Thyroid gland (tissue), 4 donors: ENCODE measurements at regions not wholly inside any gene's neighbourhood (a gene's known extent, or its start where the extent isn't known, plus 50 kb on each side); places are given as distances from the start of the nearest gene placed in this dataset.

Experiments used
- DNase-seq, 2 donors: peaks; one replicate each; pipeline ENCODE4 v3.0.0-alpha.2; 2019
- H3K27ac ChIP-seq, 3 donors: fragments of 200-600 bp; sonication (generic); 1 replicate in 2 of 3; 2 replicates in 1 of 3; pipeline ENCODE4 v1.5.1; 2016 to 2019; ENCODE audit warnings: mild to moderate bottlenecking in 1 of 3, moderate library complexity in 1 of 3
- H3K27me3 ChIP-seq: fragments of 200-600 bp; sonication (generic); one replicate; pipeline ENCODE4 v1.5.1; 2019
- H3K36me3 ChIP-seq, 2 donors: fragments of 200-600 bp; sonication (generic); one replicate each; pipeline ENCODE4 v1.5.1; 2016 to 2019
- H3K4me1 ChIP-seq, 2 donors: fragments of 200-600 bp; sonication (generic); one replicate each; pipeline ENCODE4 v1.5.1; 2017 to 2019
- H3K4me3 ChIP-seq, 3 donors: fragments of 200-600 bp; sonication (generic); replicated peaks in 1 of 3; 1 replicate in 2 of 3; 2 replicates in 1 of 3; pipeline ENCODE4 v1.5.1; 2016; ENCODE audit warnings: mild to moderate bottlenecking in 1 of 3
- H3K9me3 ChIP-seq: fragments of 200-600 bp; sonication (generic); one replicate; pipeline ENCODE4 v1.5.1; 2017
- POLR2A ChIP-seq, 2 donors: fragments of 450-650 bp; IDR thresholded peaks; one replicate each; pipeline ENCODE4 v1.6.1; 2017; ENCODE audit warnings: antibody characterized with exemption in 2 of 2, mild to moderate bottlenecking in 2 of 2, moderate library complexity in 1 of 2
- WGBS, 2 donors: methylation state at CpG; one replicate each; pipeline ENCODE4 v1.1.5; 2017; 5-methylcytosine and 5-hydroxymethylcytosine counted together
- intact Hi-C: fragments of 100-400 bp; cut with DNase I; formaldehyde crosslinking; loops from one replicate; pipeline ENCODE4 v1.15.1; 2023
- TF ChIP-seq, protein P1 (sequence below), 6 experiments: fragments of 200-600 bp in 3 of 6; fragments of 450-650 bp in 3 of 6; sonication (generic) in 3 of 6; IDR thresholded peaks; one replicate each; pipeline ENCODE4 v1.5.1; 2016 to 2019; ENCODE audit warnings: antibody characterized with exemption in 6 of 6, mild to moderate bottlenecking in 2 of 6, inconsistent platforms in 1 of 6, moderate library complexity in 1 of 6

DNA sequence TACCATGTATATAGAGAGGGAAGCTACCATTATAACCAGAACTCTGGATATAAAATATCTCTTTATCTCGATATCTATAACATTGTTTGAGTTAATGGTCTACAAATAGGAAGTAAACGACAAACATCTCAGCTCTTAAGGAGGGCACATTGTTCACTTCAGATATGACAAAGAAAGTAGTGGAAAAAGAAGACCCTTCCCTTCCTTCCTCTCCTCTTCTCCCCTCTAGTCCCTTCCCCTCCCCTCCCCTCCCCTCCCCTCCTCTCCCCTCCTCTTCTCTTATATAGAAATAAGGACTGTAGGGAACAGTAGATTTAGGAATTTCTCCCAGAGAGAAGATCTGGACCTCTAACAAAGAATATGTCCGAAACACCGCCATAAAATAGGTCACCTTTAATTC, 1731.9 kb upstream of the CDH9 start:
- 86 to 91% methylated on average over 4 of the region's 4 CpGs for WGBS, 2 donors

DNA sequence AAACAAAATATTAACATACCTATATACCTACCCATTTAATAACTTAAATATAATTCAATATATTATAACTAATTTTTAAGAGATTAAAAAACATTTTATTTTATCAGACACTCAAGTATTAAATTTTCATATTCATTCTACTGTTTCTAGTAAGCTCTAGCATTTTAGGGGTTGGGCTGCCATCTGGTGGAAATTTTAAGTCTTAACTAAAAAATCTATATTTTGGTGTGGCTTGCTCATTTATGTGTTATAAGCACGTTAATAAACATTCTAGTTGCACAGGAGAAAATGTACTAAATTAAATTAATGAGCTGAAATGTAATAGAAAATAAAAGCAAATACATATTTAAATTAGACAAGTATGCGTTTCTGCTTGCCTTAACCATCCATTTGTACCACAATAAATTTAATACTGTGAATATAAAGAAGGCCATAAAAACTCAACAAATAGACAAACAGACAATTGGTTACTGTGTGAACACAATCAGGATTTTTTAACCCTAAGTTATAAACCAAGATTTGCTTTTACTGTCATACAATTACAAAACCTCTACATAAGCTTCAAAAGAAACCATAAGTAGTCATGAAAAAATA, 1728.3 kb upstream of the CDH9 start:
- WGBS, 2 donors: 23 to 28% methylated on average over 2 of the region's 2 CpGs
- Histone ChIP-seq H3K4me3 (no peak overlapping the region), H3K27me3 (no peaks in the 10 kb centered on the region), H3K27ac (no peak overlapping the region), H3K36me3 (no peaks in the 10 kb centered on the region), H3K4me1 (no peaks in the 10 kb centered on the region), H3K9me3 (no peaks in the 10 kb centered on the region)
- no peak for TF ChIP-seq POLR2A (IDR thresholded peaks at IDR 0.05)
- TF ChIP-seq, protein P1, sequence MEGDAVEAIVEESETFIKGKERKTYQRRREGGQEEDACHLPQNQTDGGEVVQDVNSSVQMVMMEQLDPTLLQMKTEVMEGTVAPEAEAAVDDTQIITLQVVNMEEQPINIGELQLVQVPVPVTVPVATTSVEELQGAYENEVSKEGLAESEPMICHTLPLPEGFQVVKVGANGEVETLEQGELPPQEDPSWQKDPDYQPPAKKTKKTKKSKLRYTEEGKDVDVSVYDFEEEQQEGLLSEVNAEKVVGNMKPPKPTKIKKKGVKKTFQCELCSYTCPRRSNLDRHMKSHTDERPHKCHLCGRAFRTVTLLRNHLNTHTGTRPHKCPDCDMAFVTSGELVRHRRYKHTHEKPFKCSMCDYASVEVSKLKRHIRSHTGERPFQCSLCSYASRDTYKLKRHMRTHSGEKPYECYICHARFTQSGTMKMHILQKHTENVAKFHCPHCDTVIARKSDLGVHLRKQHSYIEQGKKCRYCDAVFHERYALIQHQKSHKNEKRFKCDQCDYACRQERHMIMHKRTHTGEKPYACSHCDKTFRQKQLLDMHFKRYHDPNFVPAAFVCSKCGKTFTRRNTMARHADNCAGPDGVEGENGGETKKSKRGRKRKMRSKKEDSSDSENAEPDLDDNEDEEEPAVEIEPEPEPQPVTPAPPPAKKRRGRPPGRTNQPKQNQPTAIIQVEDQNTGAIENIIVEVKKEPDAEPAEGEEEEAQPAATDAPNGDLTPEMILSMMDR (IDR thresholded peaks at IDR 0.05): peak in 3 of 6 experiments; percentile 55 to 59 (median 56)
- intact Hi-C loops: no loop called here
- DNase-seq: peak in 1 of 2 donors; percentile 9

More for the DNA sequence above, 1731.9 kb upstream of the CDH9 start:
- no peak for DNase-seq
- no peak overlapping the region for H3K4me3 ChIP-seq
- H3K27me3 ChIP-seq: no peaks in the 10 kb centered on the region
- no peak for TF ChIP-seq POLR2A (IDR thresholded peaks at IDR 0.05)
- TF ChIP-seq, protein P1 (IDR thresholded peaks at IDR 0.05): no peak
- H3K9me3 ChIP-seq: no peaks in the 10 kb centered on the region
- H3K27ac ChIP-seq: no peak overlapping the region
- H3K36me3 ChIP-seq: no peaks in the 10 kb centered on the region
- intact Hi-C loops: no loop called here
- no peaks in the 10 kb centered on the region for H3K4me1 ChIP-seq

DNA sequence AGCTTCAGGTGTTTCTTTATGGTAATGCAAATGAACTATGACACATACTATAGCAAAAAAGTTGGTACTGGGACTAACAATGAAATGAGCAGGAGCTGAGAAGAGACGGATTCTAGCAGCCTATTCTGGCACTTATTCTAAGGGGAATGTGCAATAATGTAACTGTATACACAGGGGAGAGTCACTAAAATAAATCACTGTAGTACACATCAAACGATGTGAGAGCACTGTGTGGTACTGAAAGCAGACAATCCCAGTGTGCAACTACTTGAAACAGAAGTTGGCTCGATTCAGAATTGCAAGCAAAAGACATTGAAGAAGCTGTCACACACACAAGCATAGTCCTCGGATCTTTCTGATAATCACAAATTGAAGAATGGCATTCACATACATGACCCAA, 1713.0 kb upstream of the CDH9 start:
- Histone ChIP-seq H3K9me3 (no peaks in the 10 kb centered on the region), H3K4me3 (no peak overlapping the region), H3K27ac (no peak overlapping the region), H3K36me3 (no peaks in the 10 kb centered on the region), H3K27me3 (no peaks in the 10 kb centered on the region), H3K4me1 (no peaks in the 10 kb centered on the region)
- 33 to 38% methylated on average over 4 of the region's 4 CpGs for WGBS, 2 donors
- no peak for TF ChIP-seq POLR2A (IDR thresholded peaks at IDR 0.05)
- TF ChIP-seq, protein P1 (IDR thresholded peaks at IDR 0.05): no peak
- DNase-seq: no peak
- intact Hi-C loops: no loop called here

DNA sequence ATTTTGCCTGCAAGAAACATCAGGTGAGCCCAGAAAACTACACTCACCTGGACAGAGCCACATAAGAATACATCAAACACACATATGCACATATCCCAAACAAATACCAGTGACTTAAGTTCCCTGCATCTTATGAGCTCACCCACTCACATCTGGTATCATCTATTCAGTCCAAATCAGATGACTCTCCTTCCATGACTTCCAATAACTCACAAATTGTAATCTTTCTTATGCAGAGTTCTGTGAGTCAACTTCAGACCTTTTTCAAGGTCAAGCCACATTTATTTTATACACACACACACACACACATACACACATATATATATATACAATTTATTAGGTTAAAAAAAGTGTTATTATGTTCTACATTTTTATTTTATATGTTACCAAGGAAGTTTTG, 1711.9 kb upstream of the CDH9 start:
- Histone ChIP-seq H3K27ac (no peak overlapping the region), H3K4me1 (no peaks in the 10 kb centered on the region), H3K9me3 (no peaks in the 10 kb centered on the region), H3K36me3 (no peaks in the 10 kb centered on the region), H3K27me3 (no peaks in the 10 kb centered on the region), H3K4me3 (no peak overlapping the region)
- intact Hi-C loops: no loop called here
- no peak for DNase-seq
- TF ChIP-seq, protein P1 (IDR thresholded peaks at IDR 0.05): no peak
- TF ChIP-seq POLR2A (IDR thresholded peaks at IDR 0.05): no peak

DNA sequence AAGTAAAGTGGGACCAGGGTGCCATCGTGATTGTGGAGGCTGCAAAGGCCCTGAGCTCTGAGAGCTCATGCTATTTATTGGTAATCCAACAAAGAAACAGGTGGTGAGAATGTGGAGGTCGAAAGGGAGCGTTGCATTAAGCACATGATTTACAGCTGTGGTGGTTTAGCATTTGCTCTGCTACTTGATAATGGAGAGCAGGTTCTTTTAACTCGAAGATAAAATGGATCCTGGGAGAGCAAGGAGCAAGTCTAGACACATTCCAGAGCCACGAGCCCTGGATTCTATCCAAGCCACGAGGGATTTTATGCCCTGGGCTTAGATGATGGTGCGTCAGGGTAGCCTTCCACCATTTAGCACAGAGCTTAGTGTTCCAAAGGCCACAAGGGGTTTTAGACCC, 1710.1 kb upstream of the CDH9 start:
- H3K4me3 ChIP-seq: no peak overlapping the region
- WGBS, 2 donors: 67 to 69% methylated on average over 7 of the region's 7 CpGs
- no peaks in the 10 kb centered on the region for H3K36me3 ChIP-seq
- H3K27ac ChIP-seq: no peak overlapping the region
- DNase-seq: no peak
- no peak for TF ChIP-seq POLR2A (IDR thresholded peaks at IDR 0.05)
- TF ChIP-seq, protein P1 (IDR thresholded peaks at IDR 0.05): no peak
- no peaks in the 10 kb centered on the region for H3K9me3 ChIP-seq
- H3K27me3 ChIP-seq: no peaks in the 10 kb centered on the region
- H3K4me1 ChIP-seq: no peaks in the 10 kb centered on the region
- intact Hi-C loops: no loop called here
